ENCODE measurements at regions not wholly inside any gene's neighbourhood (a gene's known extent, or its start where the extent isn't known, plus 50 kb on each side); places are given as distances from the start of the nearest gene placed in this dataset.

DNA sequence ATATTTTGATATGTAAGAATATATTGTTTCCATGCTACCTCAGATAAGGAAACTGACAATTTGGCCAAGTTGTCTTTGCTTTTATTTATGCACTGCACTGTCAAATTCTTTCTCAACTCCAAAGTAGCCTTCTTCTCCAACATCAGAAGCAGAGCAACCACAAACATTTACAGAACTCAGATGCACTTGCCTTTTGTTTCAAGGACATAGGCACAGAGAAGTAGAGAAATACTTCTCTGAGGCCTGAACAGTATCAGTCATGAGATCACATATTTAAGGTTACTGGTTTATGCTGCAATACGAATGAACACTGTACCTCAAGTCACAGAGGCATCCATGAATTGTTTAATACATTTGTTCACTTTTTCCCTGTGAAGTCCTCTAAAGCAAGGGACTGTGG lies 606.1 kb upstream of the SLIT2 start:
- Mint-ChIP-seq H3K27ac (no peak overlapping the region), H3K4me3 (no peak overlapping the region), H3K27me3 (ENCODE audit: low read depth) (no peaks in the 10 kb centered on the region), H3K9me3 (peaks cover 37% of the 10 kb centered on the region), H3K4me1 (no peaks in the 10 kb centered on the region), H3K36me3 (peaks cover 2% of the 10 kb centered on the region)
- TF ChIP-seq, protein P1, sequence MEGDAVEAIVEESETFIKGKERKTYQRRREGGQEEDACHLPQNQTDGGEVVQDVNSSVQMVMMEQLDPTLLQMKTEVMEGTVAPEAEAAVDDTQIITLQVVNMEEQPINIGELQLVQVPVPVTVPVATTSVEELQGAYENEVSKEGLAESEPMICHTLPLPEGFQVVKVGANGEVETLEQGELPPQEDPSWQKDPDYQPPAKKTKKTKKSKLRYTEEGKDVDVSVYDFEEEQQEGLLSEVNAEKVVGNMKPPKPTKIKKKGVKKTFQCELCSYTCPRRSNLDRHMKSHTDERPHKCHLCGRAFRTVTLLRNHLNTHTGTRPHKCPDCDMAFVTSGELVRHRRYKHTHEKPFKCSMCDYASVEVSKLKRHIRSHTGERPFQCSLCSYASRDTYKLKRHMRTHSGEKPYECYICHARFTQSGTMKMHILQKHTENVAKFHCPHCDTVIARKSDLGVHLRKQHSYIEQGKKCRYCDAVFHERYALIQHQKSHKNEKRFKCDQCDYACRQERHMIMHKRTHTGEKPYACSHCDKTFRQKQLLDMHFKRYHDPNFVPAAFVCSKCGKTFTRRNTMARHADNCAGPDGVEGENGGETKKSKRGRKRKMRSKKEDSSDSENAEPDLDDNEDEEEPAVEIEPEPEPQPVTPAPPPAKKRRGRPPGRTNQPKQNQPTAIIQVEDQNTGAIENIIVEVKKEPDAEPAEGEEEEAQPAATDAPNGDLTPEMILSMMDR (IDR thresholded peaks at IDR 0.05; ENCODE audit: unreplicated experiment) = no peak
- DNase-seq (ENCODE audit: low spot score in 2 of 2, unreplicated experiment in 2 of 2) = no peak

DNA sequence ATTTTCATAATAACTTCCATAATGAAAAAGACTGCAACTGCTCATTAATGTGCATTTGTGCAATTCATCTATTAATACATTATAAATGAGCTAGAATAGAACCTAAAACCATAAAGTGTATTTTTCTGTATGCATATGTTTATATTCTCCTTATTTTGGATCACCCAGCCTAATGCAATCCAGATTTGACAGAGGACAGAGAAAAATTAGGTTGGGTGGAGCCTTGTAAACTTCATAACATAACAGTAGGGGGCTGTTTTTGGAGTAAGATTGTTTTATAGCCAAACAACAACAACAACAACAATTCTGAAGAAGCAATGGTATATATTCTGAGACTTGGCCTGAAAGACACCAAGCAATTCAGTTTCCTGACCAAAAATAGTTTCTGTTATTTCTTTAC lies 615.3 kb upstream of the SLIT2 start:
- Mint-ChIP-seq H3K27ac (no peak overlapping the region), H3K4me1 (no peaks in the 10 kb centered on the region), H3K36me3 (no peaks in the 10 kb centered on the region), H3K27me3 (ENCODE audit: low read depth) (no peaks in the 10 kb centered on the region), H3K9me3 (peaks cover 33% of the 10 kb centered on the region), H3K4me3 (no peak overlapping the region)
- DNase-seq (ENCODE audit: low spot score in 2 of 2, unreplicated experiment in 2 of 2) = no peak
- TF ChIP-seq, protein P1 (IDR thresholded peaks at IDR 0.05; ENCODE audit: unreplicated experiment) = no peak

DNA sequence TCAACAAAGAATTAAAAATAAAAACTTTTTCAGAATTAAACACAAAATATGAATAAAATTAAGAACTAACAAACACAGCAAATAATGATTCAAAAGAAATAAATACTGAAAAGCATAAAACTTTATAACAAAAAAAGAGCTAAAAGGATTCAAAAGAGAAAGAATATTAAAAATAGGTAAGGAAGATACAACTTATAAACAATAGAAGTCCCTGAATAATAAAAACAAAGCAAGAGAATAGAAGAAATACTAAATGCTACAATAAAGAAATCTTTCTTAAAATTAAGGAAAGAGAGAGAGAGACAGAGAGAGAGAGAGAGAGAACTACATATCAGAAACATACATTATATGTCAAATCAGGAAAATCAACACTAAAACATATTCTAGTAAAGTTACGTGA lies 619.9 kb upstream of the SLIT2 start:
- no peak overlapping the region for H3K4me3 Mint-ChIP-seq
- H3K27me3 Mint-ChIP-seq (ENCODE audit: low read depth) = no peaks in the 10 kb centered on the region
- no peak overlapping the region for H3K27ac Mint-ChIP-seq
- peaks cover 9% of the 10 kb centered on the region for H3K4me1 Mint-ChIP-seq
- DNase-seq (ENCODE audit: low spot score in 2 of 2, unreplicated experiment in 2 of 2) = no peak
- no peaks in the 10 kb centered on the region for H3K36me3 Mint-ChIP-seq
- TF ChIP-seq, protein P1 (IDR thresholded peaks at IDR 0.05; ENCODE audit: unreplicated experiment) = no peak
- H3K9me3 Mint-ChIP-seq = peaks cover 31% of the 10 kb centered on the region

DNA sequence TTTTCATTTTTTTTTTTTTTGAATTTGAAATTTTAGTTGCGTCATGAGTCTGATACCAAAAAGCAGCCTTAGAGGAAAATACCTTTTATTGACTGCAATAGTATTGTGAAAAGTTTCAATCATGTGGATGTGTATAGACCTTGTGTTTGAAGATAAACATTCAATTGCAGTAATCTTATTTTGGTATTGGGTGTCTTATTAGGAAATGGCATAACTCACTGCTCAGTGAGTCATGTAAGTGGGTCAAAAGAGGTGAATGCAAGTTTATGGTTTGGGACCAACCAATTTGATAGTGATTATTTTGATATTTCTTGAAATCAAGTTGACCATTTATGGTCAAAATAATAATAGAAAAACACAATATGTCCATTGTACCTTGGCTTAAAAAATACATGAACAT lies 627.8 kb upstream of the SLIT2 start:
- H3K27me3 Mint-ChIP-seq (ENCODE audit: low read depth) = no peaks in the 10 kb centered on the region
- no peaks in the 10 kb centered on the region for H3K4me1 Mint-ChIP-seq
- peaks cover 33% of the 10 kb centered on the region for H3K9me3 Mint-ChIP-seq
- no peaks in the 10 kb centered on the region for H3K36me3 Mint-ChIP-seq
- DNase-seq (ENCODE audit: low spot score in 2 of 2, unreplicated experiment in 2 of 2) = no peak
- no peak overlapping the region for H3K4me3 Mint-ChIP-seq
- TF ChIP-seq, protein P1 (IDR thresholded peaks at IDR 0.05; ENCODE audit: unreplicated experiment) = no peak
- H3K27ac Mint-ChIP-seq = no peak overlapping the region

DNA sequence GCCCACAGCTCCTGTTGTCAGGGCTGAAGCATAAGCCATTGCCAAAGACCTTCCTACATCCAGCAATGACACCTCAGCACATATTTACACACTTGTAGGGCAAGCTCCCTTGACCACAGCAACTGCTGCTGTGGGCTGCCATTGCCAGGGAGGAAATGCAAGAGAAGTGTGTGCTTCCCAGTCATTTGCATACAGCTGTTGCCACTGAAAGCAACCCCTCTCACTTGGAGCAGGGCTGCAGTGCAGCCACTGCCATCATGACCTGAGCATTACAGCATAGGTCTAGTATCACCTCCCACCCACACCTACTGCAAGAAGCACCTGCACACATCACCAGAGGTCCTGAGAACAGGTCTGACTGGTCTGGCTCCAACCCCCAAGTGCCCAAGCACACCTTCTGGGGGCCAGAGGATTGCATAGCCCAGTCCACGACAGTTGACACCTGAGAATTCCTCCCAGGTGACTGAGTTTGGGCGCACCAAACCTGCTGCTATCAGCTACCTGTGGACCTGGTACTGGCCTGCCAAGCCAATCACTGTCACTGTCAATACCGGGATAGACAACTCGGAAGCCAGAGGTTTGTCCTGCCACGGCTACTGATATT lies 636.5 kb upstream of the SLIT2 start:
- TF ChIP-seq, protein P1 (IDR thresholded peaks at IDR 0.05; ENCODE audit: unreplicated experiment) = no peak
- Mint-ChIP-seq H3K9me3 (peaks cover 39% of the 10 kb centered on the region), H3K4me1 (no peaks in the 10 kb centered on the region), H3K27me3 (ENCODE audit: low read depth) (no peaks in the 10 kb centered on the region), H3K36me3 (peaks cover 3% of the 10 kb centered on the region), H3K4me3 (no peak overlapping the region), H3K27ac (no peak overlapping the region)
- no peak for DNase-seq (ENCODE audit: low spot score in 2 of 2, unreplicated experiment in 2 of 2)

DNA sequence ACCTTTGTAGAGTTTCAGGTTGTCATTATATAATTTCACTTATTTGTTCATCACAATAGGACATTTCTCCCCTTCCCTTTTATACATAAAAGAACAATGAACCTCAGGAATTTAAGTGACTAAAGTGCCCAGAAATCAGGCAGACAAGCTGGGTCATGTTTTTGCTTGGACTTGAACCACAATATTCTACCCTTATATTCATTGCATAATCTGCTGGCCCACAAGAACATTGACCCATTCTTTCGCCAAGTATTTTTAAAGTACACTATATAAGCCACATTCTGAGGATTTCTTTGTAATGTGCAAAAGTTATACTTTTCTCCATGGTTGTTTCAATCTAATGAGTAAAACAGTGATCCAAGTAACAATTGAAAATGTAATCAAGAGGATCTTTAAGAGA lies 637.5 kb upstream of the SLIT2 start:
- no peak overlapping the region for H3K27ac Mint-ChIP-seq
- DNase-seq (ENCODE audit: low spot score in 2 of 2, unreplicated experiment in 2 of 2) = no peak
- peaks cover 39% of the 10 kb centered on the region for H3K9me3 Mint-ChIP-seq

More for the DNA sequence above, 637.5 kb upstream of the SLIT2 start:
- TF ChIP-seq, protein P1 (IDR thresholded peaks at IDR 0.05; ENCODE audit: unreplicated experiment) = no peak
- H3K4me1 Mint-ChIP-seq = no peaks in the 10 kb centered on the region
- H3K27me3 Mint-ChIP-seq (ENCODE audit: low read depth) = no peaks in the 10 kb centered on the region
- no peak overlapping the region for H3K4me3 Mint-ChIP-seq
- peaks cover 8% of the 10 kb centered on the region for H3K36me3 Mint-ChIP-seq
